Hippocampal formation (tissue), 2 donors: ENCODE measurements at regions not wholly inside any gene's neighbourhood (a gene's known extent, or its start where the extent isn't known, plus 50 kb on each side); places are given as distances from the start of the nearest gene placed in this dataset.
"Not testable (repeated sequence)": the region's sequence is repeated elsewhere in the genome, so short reads cannot be mapped to it uniquely, and the experiment has no call there.

Experiments
- DNase-seq, 2 donors: peaks; one replicate each; lab custom pipeline; 2025; lab: John Stamatoyannopoulos, UW

- DNase-seq = no peak
Observed at GRCh38 chr6:48735846-48736245, 624.8 kb upstream of the PTCHD4 start.

- no peak for DNase-seq
Observed at GRCh38 chr6:48733581-48733980, 622.6 kb upstream of the PTCHD4 start.

GRCh38 chr6:48714699-48715098 is 603.7 kb upstream of the PTCHD4 start:
- DNase-seq = no peak

- DNase-seq = no peak
Observed at GRCh38 chr6:48714250-48714649, 603.3 kb upstream of the PTCHD4 start.

GRCh38 chr6:48713612-48714011 is 602.6 kb upstream of the PTCHD4 start:
- DNase-seq = no peak

GRCh38 chr6:48706310-48706709 is 595.3 kb upstream of the PTCHD4 start:
- no peak for DNase-seq

GRCh38 chr6:48701572-48701971 is 590.6 kb upstream of the PTCHD4 start:
- no peak for DNase-seq

GRCh38 chr6:48695872-48696271 is 584.9 kb upstream of the PTCHD4 start:
- DNase-seq = no peak

- no peak for DNase-seq
Observed at GRCh38 chr6:48691420-48691819, 580.4 kb upstream of the PTCHD4 start.

GRCh38 chr6:48689498-48689897 is 578.5 kb upstream of the PTCHD4 start:
- no peak for DNase-seq

- DNase-seq = no peak
Observed at GRCh38 chr6:48678390-48678789, 567.4 kb upstream of the PTCHD4 start.

GRCh38 chr6:48671505-48671904 is 560.5 kb upstream of the PTCHD4 start:
- DNase-seq = no peak

GRCh38 chr6:48670546-48670945 is 559.5 kb upstream of the PTCHD4 start:
- DNase-seq = no peak

- DNase-seq = no peak
Observed at GRCh38 chr6:48667797-48668196, 556.8 kb upstream of the PTCHD4 start.

GRCh38 chr6:48664826-48665225 is 553.8 kb upstream of the PTCHD4 start:
- no peak for DNase-seq

GRCh38 chr6:48658915-48659314 is 547.9 kb upstream of the PTCHD4 start:
- DNase-seq = no peak

- no peak for DNase-seq
Observed at GRCh38 chr6:48641544-48641943, 530.5 kb upstream of the PTCHD4 start.

GRCh38 chr6:48638796-48639195 is 527.8 kb upstream of the PTCHD4 start:
- not testable (repeated sequence) for DNase-seq

- no peak for DNase-seq
Observed at GRCh38 chr6:48630511-48630910, 519.5 kb upstream of the PTCHD4 start.

- DNase-seq = no peak
Observed at GRCh38 chr6:48628316-48628715, 517.3 kb upstream of the PTCHD4 start.

- DNase-seq = no peak
Observed at GRCh38 chr6:48626421-48626820, 515.4 kb upstream of the PTCHD4 start.

- no peak for DNase-seq
Observed at GRCh38 chr6:48624631-48625030, 513.6 kb upstream of the PTCHD4 start.

- no peak for DNase-seq
Observed at GRCh38 chr6:48619771-48620170, 508.8 kb upstream of the PTCHD4 start.

GRCh38 chr6:48615041-48615440 is 504.0 kb upstream of the PTCHD4 start:
- DNase-seq = no peak

- DNase-seq = no peak
Observed at GRCh38 chr6:48614326-48614725, 503.3 kb upstream of the PTCHD4 start.
